PC-3 (cell line): ENCODE measurements at regions not wholly inside any gene's neighbourhood (a gene's known extent, or its start where the extent isn't known, plus 50 kb on each side); places are given as distances from the start of the nearest gene placed in this dataset.

Experiments
- CTCF ChIP-seq: fragments of 300-600 bp; sonication (generic); conservative IDR thresholded peaks from 2 replicates; pipeline ENCODE4 v1.5.1; 2017; ENCODE audit warnings: antibody characterized with exemption, low read depth, mild to moderate bottlenecking, low read length
- EZH2 ChIP-seq: fragments of 300-600 bp; sonication (generic); IDR thresholded peaks from one replicate; pipeline ENCODE4 v1.6.1; 2017; ENCODE audit warnings: antibody characterized with exemption, mild to moderate bottlenecking, low read length; ENCODE audit not compliant: unreplicated experiment

- TF ChIP-seq CTCF (no peak), EZH2 (no peak)
These were observed 302.8 kb upstream of the TBC1D5 start for GRCh38 chr3:18044971-18045880.
